Amniotic epithelial cell (primary cell): ENCODE measurements at regions not wholly inside any gene's neighbourhood (a gene's known extent, or its start where the extent isn't known, plus 50 kb on each side); places are given as distances from the start of the nearest gene placed in this dataset.
A peak's percentile ranks its signal among the peaks of the same experiment; 100 is the strongest.
"Not testable (repeated sequence)": the region's sequence is repeated elsewhere in the genome, so short reads cannot be mapped to it uniquely, and the experiment has no call there.

Experiments used
- DNase-seq: peaks from one replicate; pipeline ENCODE4 v3.0.0-alpha.2; 2010; ENCODE audit warnings: low read depth

DNA sequence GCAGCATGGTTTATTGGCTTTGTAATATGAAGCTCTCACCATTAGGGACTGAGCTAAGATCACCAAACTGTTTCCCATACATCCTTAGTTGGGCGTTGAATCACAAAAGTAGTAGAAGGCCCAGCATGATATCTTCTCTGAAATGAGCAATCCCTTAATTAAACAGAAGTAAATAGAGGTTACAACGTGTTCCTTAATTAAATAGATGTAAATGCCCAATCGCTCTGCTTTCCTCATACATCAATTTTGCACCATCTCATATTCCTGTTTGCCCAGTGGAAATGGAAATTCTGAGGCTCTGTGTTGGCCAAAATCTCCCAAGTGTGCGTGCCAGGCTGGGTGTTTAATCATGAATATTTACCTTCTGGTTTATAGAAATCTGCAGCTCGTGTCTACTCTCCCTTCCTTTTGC lies 107.4 kb upstream of the FOXB1 start:
- DNase-seq: no peak

GRCh38 chr15:59894835-59895234 lies 109.3 kb upstream of the FOXB1 start:
- peak; percentile 7 for DNase-seq

DNA sequence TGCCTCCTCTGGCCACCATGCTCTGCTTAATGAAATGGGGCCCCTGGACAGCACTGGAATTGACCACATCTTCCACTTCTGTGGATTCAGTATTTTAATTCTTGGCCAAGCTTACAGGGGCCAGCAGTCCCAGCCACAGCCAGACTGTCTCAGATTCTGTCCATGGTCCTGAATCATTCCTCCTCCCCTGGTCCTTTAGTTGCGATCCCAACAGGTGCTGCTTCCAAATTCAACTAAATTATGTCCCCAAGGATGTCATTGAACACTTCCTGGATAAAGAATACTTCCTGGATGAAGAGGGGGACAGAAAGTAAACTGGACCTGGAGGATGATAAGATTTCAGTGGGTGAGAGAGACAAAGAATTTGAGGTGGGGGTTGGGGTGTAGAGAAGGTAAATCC lies 111.1 kb upstream of the FOXB1 start:
- DNase-seq: peak; percentile 14

DNA sequence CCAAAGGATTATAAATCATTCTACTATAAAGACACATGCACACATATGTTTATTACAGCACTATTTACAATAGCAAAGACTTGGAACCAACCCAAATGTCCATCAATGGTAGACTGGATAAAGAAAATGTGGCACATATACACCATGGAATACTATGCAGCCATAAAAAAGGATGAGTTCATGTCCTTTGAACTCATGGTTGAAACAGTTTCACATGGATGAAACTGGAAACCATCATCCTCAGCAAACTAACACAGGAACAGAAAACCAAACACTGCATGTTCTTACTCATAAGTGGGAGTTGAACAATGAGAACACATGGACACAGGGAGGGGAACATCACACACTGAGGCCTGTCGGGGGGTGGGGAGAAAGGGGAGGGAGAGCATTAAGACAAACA lies 116.2 kb upstream of the FOXB1 start:
- DNase-seq: not testable (repeated sequence)

GRCh38 chr15:59887211-59887610 lies 116.9 kb upstream of the FOXB1 start:
- DNase-seq: no peak

DNA sequence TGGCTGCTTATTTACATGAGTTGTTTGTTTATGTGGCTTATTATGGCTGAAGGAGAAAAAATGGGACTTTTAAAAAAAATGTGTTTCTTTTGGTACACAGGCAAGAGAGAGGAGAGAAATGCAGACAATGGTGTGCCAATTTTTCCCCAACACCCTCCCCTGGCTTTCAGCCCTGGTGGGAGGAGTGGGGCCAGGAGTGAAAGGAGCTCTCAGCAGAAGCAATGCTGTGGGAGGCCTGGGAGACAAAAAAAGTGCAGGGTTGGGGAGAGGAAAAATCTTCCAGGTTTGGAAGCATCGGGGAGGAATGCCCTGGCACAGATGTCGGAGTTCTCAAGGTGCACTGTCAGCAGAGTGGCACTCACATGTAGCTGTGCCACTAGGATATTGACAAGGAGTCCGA lies 117.7 kb upstream of the FOXB1 start:
- DNase-seq: no peak

- no peak for DNase-seq
Observed at GRCh38 chr15:59885832-59886231, 118.3 kb upstream of the FOXB1 start.

DNA sequence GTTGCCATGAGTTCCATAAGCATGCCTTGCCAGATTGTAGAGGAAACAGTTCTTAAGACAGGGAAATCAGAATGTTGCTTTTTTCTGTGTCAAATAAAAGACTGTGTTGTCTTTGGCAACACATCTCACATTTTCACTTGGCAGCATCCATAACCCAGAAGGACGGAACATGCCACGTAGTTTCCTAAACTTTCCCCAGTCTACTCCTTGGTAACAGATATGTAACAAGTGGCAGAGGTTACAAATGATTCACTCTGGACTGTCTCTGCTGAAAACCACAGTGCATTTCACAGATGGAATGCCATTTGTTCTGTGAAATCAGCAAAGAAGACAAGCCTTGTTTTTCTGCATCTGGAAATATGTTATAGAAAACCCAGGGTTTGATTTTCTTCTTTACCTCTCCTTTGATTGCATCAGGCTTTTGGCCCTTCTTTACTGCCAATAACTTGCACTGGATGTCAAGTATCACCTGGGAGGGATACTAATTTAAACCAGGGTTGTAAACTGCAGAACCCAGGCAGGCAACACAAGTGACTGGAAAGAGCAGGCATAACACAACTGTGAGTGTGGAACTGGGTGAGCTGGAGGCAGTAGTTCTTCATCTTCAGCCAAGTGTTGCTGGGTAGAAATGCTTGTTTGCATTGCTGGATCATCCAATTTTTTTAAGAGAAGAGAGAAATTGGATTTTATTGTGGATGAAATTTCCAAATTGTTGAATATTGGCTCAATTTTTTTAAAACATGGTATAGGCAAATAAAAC lies 124.4 kb upstream of the FOXB1 start:
- peak; percentile 75 for DNase-seq

DNA sequence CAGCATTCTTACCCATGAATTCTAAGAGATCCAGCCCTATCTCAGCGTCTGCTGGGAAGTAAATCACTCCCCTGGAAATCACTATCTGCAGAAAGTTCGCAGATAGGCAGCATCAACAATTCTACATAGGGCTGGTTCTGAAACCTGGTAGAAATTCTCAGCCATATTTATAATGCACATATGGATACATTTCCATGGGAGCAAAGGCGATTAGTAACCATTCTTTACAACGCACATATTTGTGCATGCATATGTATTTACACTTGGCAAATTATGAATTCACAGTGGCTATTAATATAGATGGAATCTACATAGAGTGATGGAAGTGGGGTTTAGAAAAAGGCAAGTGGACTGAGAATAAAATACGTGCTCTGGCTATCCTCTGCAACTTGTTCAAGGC lies 128.0 kb upstream of the FOXB1 start:
- no peak for DNase-seq

DNA sequence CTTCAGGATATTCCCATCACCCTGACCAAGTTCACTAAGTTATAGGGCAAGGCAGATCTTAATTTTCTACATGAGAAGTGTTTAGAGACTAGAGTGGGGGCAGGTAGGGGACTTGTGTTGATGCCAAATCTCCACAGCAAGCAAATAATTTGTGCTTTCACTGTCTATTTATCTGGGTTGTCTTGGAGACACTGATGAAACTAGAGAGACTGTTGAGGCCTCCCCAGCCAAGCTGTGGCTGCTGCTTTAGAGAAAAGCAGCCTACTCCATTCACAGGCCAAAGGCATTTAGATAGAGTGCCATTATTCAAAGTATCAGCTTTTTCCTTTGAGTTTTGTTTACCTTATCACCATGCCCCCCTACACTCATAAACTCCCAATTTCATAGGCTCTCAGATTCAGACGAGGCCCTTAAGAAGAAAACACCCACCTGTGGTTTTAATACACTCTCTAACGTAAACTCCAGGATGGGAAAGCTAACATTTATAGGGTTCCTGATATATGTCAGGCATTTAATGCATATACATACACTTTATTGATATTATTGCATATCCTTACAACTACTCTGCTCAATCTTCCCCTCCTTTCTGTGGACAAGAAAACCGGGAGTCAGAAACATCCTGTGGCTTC lies 130.4 kb upstream of the FOXB1 start:
- no peak for DNase-seq

- DNase-seq: no peak
Observed at GRCh38 chr15:59867086-59867855, 136.8 kb upstream of the FOXB1 start.

- no peak for DNase-seq
Observed at GRCh38 chr15:59866642-59867041, 137.5 kb upstream of the FOXB1 start.

- DNase-seq: no peak
Observed at GRCh38 chr15:59862191-59863155, 141.6 kb upstream of the FOXB1 start.

GRCh38 chr15:59847968-59848367 lies 156.1 kb upstream of the FOXB1 start:
- DNase-seq: no peak

DNA sequence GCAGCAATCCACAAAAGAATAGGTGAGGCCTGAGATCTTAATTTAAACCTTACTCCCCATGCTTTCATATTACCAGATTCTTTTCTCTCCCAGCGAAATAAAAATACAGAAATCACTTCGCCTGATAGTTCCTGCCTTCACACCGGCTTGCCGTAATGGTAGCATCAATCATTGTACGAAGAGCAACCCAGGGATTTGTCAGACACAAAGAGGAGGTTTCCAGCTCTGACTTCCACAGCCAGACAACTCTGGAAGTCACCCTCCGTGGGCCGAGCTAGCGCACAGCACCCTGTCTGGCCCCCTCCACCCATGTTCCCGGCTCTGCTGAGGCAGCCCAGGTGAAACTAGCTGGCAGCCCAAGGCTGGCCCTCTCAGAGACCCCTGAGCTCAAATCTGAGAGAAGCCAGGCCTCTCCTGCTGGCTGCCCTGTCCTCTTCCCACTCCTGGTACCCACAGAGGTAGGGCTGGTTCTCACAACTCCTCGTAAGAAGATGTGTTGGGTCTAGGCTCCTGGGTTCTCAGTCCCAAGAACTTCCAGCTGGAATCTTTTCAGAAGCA lies 156.9 kb upstream of the BNIP2 start:
- DNase-seq: no peak

DNA sequence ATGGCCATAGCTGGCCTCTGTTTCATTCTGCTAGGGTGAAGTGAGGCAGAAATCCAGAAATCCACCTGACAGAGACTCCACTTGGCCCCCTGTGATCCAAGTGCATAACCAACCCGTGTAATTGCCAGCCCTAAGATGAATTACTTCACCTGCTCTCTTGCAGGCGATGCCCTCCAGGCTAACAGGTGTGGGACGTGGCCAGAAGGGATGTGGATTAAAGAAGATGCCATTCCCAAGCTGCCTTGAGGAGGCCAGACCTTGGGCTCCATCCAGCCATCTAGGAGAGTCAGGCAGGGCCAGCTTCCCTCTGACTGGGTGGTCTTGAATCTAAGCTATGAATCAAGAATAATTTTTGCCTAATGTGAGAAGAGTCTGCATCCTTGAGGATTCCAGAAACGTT lies 154.5 kb upstream of the BNIP2 start:
- DNase-seq: no peak

DNA sequence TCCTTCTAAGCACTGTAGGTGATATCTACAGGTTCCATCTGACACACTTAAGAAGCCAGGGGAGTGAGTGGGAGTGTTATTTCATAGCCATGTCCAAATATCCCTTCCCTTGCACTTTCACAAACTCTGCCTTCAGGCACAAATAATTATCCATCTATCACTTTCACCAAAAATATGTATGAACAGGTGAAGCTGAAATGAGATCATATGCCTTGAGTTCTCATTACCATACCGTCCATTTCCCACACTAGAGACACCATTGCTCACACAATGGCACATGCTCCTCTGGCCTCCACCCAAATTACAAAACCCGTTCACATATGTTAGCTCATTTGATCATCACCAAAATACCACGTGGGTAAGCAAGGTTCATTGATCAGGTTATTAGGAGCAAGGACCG lies 151.9 kb upstream of the BNIP2 start:
- no peak for DNase-seq

- no peak for DNase-seq
Observed at GRCh38 chr15:59839906-59840305, 150.8 kb upstream of the BNIP2 start.

DNA sequence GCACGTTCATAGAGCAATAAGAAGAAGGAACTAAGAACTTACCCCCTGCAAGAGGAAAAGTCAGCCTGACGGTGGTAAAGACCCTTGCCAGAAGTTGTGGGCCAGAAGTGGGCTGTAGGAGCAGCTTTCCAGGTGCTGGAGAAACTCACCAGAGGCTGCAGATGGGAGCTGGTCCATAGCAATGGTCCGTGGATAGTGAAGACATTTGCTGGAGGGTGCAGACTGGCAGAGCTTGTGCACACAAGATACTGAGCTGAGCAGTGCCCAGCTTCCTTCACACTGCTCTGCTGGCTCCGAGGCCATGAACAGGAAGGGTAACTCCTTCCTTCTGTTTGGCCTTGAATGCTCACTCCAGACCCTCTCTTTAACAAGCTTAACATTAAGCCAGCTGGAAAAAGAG lies 149.8 kb upstream of the BNIP2 start:
- DNase-seq: no peak

- no peak for DNase-seq
Observed at GRCh38 chr15:59835776-59836175, 146.7 kb upstream of the BNIP2 start.

DNA sequence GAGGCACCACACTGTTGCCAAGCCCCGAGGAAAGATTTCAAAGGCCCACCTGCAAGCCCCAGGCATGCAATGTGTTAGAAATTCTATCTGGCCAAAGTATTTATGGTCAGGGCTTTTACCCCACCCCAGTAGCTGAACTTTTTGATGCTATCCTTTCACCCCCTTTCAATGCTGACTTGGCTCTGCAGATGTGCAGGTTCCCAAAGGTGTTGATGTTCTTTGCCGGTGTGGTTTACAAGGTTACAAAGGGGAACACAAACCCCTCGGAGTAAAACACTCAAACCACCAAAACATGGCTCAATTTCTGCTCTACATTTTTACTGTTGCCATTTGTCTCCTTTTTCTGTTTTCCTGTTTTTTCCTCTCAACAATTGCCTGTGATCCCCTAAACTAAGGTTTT lies 145.4 kb upstream of the BNIP2 start:
- DNase-seq: no peak

DNA sequence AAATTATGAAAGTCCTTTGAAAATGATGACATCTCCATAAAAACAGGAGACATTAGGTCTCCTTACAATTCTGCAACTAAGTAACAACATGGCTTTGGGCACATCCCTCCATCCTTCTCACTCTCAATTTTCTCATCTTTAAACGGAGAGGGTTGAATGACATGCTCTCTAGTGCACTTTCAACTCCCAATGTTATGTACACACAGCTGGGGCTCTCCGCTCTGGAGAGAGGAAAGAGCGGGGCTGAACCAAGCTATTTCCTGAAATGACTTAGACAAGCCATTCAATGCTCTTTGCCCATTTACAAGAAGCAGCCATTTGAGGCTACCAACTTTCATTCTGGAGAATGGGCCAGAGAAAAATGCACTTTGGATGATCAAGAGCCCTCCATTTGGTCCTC lies 144.2 kb upstream of the BNIP2 start:
- DNase-seq: no peak
